ENCODE measurements at regions not wholly inside any gene's neighbourhood (a gene's known extent, or its start where the extent isn't known, plus 50 kb on each side); places are given as distances from the start of the nearest gene placed in this dataset.
A peak's percentile ranks its signal among the peaks of the same experiment; 100 is the strongest.

- no peak for TF ChIP-seq ZC3H4 (CRISPR knock-in tag; IDR thresholded peaks at IDR 0.05; ENCODE audit: borderline replicate concordance)
- no peak for TF ChIP-seq CBX3 (IDR thresholded peaks at IDR 0.05; ENCODE audit: borderline replicate concordance in 1 of 2, low read length in 2 of 2)
- TF ChIP-seq, protein P1, sequence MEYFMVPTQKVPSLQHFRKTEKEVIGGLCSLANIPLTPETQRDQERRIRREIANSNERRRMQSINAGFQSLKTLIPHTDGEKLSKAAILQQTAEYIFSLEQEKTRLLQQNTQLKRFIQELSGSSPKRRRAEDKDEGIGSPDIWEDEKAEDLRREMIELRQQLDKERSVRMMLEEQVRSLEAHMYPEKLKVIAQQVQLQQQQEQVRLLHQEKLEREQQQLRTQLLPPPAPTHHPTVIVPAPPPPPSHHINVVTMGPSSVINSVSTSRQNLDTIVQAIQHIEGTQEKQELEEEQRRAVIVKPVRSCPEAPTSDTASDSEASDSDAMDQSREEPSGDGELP (CRISPR knock-in tag; IDR thresholded peaks at IDR 0.05; ENCODE audit: borderline replicate concordance) = no peak
- no peak for TF ChIP-seq SP2 (IDR thresholded peaks at IDR 0.05; ENCODE audit: extremely low read depth, low read depth, low read length, poor library complexity, severe bottlenecking)
- no peak for TF ChIP-seq UBTF (IDR thresholded peaks at IDR 0.05; ENCODE audit: borderline replicate concordance in 1 of 2, low read depth in 2 of 2, low read length in 2 of 2)
- TF ChIP-seq ZNF75A (CRISPR knock-in tag; IDR thresholded peaks at IDR 0.05) = no peak
- no peak for TF ChIP-seq BRF1 (IDR thresholded peaks at IDR 0.05; ENCODE audit: borderline replicate concordance, extremely low read depth, insufficient read length)
- TF ChIP-seq HBP1 (CRISPR knock-in tag; IDR thresholded peaks at IDR 0.05) = no peak
- peak; percentile 56; the same call in 1 of the 2 replicates for TF ChIP-seq ZNF239 (CRISPR knock-in tag; IDR thresholded peaks at IDR 0.05)
- no peak for TF ChIP-seq CHD2 (IDR thresholded peaks at IDR 0.05; ENCODE audit: low read depth, low read length)
- TF ChIP-seq, protein P2, sequence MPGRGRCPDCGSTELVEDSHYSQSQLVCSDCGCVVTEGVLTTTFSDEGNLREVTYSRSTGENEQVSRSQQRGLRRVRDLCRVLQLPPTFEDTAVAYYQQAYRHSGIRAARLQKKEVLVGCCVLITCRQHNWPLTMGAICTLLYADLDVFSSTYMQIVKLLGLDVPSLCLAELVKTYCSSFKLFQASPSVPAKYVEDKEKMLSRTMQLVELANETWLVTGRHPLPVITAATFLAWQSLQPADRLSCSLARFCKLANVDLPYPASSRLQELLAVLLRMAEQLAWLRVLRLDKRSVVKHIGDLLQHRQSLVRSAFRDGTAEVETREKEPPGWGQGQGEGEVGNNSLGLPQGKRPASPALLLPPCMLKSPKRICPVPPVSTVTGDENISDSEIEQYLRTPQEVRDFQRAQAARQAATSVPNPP (IDR thresholded peaks at IDR 0.05; ENCODE audit: borderline replicate concordance, insufficient read depth, insufficient read length) = no peak
- no peak for TF ChIP-seq MCM5 (IDR thresholded peaks at IDR 0.05; ENCODE audit: low read depth)
- TF ChIP-seq XRCC5 (IDR thresholded peaks at IDR 0.05; ENCODE audit: low read depth, low read length) = no peak
- no peak for TF ChIP-seq CBX5 (IDR thresholded peaks at IDR 0.05; ENCODE audit: borderline replicate concordance, low read depth)
- 0 out of 2 replicates have a peak, but pooled peaks have one; percentile 29 for TF ChIP-seq TEAD2 (tag; IDR thresholded peaks at IDR 0.05)
- no peak for TF ChIP-seq CEBPG (CRISPR knock-in tag; IDR thresholded peaks at IDR 0.05)
- no peak for TF ChIP-seq CEBPG (tag; conservative IDR thresholded peaks at IDR 0.05 in 1 of 2, IDR thresholded peaks at IDR 0.05 in 1 of 2)
- no peak for TF ChIP-seq MEIS2 (IDR thresholded peaks at IDR 0.05; ENCODE audit: partially characterized antibody)
- TF ChIP-seq HOXB6 (CRISPR knock-in tag; IDR thresholded peaks at IDR 0.05; ENCODE audit: borderline replicate concordance) = no peak
- no peak for TF ChIP-seq ADNP (tag; IDR thresholded peaks at IDR 0.05)
- TF ChIP-seq RBM25 (IDR thresholded peaks at IDR 0.05; ENCODE audit: low read depth, low read length, severe bottlenecking) = no peak
- TF ChIP-seq ZNF197 (CRISPR knock-in tag; IDR thresholded peaks at IDR 0.05; ENCODE audit: low read depth) = peak; percentile 44; the same call in 1 of the 2 replicates
- no peak for TF ChIP-seq U2AF1 (optimal IDR thresholded peaks at IDR 0.05; ENCODE audit: low read depth, low read length)
Measured at GRCh38 chr20:8972963-8973705, 95.8 kb upstream of the PLCB4 start (continued).

Measured in K562 (cell line).